NOMO-1 treated with DMSO at 0.1 percent for 48 hours (cell line): ENCODE measurements at regions not wholly inside any gene's neighbourhood (a gene's known extent, or its start where the extent isn't known, plus 50 kb on each side); places are given as distances from the start of the nearest gene placed in this dataset.

Experiments used
- DNase-seq: peaks from one replicate; lab custom pipeline; 2025; ENCODE audit not compliant: unreplicated experiment; lab: John Stamatoyannopoulos, UW

DNA sequence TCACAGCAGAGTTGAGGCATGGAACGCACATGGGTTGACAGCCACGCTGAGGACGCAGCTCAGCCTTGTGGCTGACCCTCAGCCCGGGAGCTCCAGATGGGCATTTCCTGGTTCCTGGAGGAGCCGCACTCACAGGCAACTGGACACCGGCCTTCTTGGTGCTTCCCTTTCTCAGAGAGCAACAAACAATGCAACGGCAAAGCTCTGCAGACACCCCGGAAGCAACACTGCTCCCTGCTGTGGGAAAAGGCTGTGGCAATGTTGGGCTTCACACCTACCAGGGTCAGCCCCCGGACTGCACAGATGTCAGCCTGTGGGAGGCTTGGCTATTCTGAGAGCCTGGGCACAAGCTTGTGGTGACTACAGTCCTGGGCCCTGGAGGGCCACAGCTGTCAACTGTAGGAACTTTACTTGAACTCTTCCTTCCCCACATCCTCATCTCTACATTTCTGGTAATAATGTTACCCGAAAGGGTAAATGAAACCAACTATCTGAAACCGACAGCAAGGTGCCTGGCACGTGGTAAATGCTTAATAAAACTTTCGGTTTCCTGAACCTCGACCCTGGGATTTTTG, 597.5 kb upstream of the MKI67 start:
- no peak for DNase-seq

DNA sequence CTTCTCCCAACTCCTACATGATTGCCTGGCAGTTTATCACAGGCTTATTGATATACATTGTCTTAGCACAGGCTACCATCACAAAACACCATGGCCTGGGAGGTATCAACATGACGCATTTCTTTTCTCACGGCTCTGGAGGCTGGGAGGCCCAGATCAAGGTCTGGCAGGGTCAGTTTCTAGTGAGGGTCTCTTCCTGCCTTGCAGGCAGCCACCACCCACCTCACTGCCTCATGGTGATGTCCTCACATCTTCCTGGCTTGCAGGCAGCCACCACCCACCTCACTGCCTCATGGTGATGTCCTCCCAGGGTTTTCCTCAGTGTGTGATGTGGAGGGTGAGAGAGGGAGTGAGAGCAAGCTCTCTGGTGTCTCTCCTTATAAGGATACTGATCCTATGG, 599.3 kb upstream of the MKI67 start:
- DNase-seq, result no peak

DNA sequence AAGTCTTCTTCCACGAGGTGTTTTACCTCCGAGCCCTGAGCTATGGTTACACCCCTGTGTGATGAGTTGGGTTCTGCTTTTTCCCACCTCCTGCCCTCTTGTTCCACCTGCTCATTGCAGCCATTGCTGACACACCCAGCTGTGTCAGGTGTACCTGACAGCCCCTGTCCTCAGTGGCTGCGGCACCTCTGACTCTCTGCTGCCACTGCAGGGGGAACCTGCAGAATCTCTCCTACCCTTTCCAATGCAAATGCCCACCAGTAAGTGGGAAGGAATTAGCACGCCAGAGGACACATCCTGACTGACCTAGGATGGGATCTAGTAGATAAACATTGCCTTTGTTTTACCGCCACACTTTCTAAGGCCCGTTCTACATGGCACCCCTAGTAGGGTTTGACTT, 600.9 kb upstream of the MKI67 start:
- peak; percentile 84 for DNase-seq

DNA sequence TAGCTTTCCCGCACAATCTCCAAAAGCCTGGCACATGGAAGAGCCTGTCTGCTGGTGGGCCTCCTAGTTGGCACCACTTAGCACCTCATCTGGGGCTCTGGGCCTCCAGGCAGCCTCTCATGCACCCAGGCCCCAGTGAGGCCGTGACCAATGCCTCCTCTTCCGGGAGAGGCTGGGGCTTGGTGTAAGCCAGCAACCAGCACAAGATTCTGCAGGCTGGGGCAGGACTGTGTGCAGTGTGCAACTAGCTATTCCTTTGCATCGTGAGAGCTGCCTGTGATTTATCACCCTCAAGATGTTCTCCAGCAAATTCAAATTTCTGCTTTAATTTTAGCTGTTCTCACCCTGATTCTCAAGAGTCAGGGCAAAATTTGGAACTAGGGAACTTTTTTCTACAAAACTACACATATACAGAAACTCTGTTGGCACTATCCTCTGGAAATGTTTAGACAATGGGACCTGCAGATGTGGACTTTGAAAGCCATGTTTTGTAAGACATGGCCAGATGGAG, 603.7 kb upstream of the MKI67 start:
- no peak for DNase-seq

DNA sequence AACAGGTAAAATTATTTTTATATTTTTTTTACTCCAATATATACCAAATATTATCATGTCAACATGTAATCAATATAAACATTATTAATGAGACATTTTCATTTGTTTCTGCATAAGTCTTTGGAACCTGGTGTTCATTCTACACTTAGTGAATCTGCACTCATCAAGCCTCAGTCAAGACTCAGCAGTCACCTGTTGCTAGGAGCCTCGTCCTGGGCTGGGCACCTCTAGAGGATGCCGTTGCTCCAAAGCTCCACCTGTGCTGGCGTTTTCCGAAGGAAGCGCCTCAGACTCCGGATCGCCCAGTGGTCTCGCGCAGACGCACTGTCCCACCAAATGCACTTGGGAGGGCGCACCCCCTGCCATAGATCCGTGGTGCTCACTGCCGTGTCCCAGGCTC, 604.7 kb upstream of the MKI67 start:
- DNase-seq, result no peak

DNA sequence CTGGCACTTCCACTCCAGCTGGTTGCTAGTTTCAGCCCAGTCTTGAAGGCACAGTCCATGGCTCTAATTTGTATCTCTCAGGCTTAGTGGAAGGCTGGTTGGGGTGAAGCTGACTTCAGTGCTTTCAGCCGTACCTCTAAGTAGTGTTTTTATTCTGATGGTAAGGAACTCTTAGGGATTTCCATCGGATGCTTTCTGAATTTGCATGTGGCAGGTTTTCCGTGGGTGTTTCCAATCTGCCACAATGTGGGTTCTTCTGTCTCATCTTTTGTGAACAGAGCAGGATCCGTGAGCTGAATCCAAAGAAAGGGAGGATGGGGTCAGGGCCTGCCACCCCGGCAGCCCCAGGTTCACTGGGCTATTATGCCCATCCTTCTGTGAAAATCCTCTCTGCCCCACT, 607.9 kb upstream of the MKI67 start:
- DNase-seq, result no peak

DNA sequence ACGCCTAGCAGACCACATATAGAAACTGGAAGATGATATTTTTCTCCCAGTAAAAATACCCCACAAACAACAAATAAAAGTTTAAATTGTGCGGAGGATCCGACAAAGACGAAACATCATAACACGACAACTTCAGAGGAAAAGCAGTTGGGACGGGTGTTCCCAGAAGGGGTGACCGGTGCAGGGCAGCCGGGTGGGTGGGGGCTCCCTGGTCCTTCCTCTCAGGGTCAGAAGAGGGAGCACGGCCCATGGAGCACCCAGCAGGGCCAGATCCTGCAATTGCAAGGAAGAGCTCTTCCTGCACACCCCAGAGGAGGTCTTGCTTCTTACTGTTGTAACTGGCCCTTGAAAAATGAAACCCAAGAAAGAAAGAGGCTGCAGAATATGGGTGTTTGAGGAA, 608.5 kb upstream of the MKI67 start:
- DNase-seq, result no peak

DNA sequence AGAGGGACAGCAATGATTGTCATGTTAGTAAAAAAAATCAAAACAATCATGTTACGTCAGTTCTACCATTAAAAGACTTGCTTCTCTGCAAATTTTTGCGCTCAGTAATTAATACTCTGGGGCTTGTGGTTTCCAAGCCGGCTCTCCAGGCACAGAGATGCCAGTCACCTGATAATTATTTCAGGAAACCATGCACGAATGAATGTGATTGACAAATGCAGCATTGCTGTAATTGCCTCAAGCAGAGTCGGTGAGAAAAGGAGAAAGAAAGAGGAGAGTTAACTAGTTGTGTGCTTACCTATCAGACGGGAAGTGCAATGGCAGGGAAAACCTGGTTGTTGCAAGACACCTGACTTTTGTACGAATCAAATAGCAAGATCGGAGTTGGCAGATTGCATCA, 609.8 kb upstream of the MKI67 start:
- no peak for DNase-seq

DNA sequence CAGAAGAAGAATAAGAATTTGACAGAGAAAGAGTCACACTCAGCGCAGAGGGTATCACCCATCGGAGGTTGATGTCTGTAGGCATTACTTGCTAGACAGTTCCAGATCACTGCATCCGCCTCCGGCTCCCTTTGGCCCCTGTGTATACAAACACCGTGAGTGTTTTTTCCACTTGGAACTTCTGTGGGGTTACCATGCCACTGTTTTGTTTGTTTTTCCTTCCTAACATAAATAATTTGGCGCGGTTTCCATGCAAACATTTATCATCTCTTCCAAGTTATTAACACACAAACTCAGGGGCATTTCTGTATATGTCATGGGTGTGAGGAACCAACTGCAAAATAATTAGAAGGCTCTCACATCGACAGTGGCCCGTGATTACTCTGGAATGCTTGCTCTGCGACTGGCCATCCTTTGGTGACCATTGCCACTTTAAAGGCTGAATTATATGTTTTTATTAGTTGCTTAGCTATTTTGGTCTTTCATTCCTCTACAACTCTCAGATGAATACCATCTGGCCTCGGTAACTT, 612.2 kb upstream of the MKI67 start:
- DNase-seq, result no peak

DNA sequence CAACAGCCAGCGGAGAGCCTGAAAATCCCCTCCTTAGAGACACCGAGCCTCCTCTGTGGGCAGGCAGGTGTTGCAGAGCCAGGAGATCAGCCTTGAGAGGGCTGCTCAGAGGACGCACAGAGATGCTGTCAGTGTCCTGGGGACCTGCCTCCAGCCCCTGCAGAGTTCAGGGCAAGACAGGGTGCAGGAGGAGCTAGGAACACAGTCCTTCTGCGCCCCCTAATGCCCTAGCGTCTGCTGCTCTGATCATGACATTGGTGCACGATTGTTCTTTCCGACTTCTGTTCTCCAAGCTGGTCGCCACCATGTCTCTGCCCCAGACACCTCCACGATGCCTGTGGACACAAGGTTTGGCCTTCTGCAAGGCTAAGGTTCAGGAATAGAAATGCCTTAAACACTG, 613.7 kb upstream of the MKI67 start:
- DNase-seq, result no peak

DNA sequence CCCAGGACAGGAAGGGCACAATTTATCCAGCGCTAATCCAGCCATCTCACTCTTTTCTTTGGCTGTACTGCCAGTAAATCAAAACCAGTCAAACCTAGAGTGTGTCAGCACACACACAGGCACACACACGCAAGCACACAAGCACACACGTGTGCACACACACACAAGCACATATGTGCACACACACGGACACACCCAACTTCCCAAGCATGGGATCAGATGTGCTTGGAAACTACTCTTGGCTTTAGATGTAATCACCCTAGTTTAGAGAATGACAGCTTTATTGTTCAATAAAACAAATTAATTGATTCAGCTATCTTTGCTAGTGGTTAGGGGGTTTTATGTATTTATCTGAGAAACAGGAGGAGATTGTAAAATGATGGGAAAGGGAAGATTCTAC, 615.0 kb upstream of the MKI67 start:
- DNase-seq, result no peak

DNA sequence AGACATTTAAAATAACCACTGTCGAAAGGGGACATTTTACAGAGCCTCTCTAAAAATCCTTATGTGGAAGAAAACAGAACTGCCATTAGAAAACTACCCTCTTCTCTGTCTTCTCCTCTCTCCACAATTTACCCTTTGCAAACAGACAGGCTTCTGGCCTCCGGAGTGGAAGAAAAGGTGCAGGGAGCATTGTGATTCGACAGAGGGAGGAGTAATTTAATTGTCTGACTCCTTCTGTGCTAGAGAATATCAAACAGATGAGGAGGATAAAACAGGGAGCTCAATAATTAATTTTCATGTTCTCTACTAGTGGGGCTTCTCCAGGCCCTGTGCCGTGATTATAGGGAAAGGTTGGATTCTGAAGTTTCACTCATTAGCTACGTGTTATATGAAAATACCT, 615.5 kb upstream of the MKI67 start:
- DNase-seq, result no peak

DNA sequence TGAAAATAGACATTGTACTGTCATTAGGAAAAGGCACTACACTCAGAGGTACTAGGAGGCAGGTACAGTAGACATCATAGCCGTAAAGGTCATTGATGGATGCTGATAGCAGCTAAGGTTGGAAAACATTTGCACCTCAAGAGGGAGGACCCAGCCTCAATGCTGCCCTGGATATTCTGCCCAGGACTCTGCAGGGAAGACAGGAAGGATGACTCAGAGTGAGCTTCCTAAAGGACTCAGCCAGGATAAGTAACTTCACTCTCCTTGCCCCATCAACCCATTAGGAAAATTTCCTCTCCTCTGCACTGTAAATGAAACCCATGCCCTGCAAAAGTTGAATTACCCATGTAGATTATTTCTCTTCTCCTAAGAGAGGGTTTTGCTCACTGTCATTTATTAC, 617.9 kb upstream of the MKI67 start:
- no peak for DNase-seq

DNA sequence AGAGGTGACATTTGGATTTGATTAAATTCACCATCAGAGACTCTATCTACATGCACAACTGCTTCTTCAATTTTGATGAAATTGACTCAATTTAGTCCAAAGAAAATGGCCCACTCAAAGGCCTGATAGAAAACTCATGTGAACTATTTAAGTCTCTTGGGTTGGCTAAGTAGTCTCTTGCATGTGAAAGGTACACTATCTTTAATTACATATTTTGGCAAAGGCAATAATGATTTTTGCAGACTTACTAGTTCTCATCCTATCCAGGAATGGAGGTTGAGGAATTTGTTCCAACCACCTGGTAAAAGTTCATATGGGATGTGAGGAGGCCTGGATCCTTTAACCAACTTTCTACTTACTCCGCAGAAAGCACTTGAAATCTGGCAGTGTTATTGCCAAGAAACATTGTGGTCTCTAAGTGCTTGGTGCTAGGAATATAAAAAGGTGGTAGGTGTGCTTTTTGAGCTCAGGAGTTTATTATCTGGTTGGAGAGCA, 618.6 kb upstream of the MKI67 start:
- DNase-seq, result no peak

DNA sequence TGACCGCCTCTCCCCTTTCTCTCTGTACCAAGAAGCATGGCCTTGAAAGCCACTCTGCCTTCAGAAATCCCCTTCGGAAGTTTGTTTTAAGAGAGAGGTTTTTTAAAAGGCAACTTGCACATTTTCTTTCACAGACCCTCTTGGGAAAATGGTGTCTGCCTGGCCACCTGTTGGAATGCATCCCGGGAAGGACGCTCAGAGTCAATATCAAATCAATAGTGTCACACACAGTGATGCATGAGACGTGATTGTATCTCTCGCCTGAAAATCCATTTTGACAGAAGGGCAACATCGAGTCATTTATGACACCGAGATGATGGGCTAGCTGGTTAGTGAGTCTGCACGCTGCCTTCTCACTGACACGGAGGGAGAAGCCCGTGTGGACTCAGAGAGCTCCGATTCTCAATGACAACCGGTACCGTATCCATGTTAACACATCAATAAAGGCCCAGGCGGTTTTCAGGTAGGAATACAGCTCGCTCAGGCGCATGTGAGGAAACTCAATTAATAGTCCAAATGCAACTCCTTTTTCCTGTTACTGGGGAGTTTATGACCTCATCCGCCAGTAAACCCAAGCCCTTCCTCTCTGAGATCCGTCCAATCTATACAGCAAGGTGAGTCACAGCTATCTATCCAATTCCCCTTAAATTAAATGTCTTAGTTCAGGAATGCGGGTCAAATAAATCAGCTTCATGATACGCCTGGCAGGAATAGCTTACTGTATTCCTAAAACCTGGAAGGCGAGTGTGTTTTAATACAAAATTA, 621.5 kb upstream of the MKI67 start:
- DNase-seq, result no peak

DNA sequence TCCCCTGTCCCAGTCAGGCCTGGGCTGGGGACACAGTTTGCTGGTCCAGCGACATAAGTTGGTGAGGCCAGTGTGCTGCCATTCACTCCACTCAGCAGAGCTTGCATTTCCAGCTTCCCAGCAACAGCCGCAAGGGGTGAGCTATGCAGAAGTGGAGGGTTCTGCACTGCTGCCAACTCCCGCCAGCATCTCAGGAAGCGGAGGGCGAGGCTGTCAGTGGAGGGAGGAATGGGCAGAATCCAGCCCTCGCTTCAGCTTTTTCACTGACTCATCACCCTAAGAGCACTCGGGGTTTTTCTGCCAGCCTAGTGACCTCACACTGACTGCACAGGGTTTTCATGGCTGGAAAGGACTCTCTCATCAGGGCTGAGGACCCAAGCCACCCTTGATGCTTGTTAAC, 625.1 kb upstream of the MKI67 start:
- no peak for DNase-seq

DNA sequence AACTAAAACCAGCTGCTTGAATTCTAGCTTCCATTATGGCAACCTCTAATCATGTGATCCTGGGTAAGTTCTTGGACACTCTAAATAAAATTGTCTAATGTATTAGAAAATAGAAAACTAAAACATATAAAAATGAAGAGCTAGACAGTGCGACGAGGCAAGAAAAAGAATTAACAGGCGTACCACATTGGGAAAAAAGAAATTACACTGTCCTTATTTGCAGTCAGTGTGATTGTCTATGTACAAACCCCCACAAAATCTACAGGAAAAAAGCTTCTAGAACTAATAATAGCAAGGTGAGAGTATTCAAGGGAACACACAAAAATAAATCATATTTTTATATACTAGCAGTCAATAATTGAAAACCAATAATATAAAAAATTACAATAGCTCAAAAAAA, 625.6 kb upstream of the MKI67 start:
- DNase-seq, result no peak

DNA sequence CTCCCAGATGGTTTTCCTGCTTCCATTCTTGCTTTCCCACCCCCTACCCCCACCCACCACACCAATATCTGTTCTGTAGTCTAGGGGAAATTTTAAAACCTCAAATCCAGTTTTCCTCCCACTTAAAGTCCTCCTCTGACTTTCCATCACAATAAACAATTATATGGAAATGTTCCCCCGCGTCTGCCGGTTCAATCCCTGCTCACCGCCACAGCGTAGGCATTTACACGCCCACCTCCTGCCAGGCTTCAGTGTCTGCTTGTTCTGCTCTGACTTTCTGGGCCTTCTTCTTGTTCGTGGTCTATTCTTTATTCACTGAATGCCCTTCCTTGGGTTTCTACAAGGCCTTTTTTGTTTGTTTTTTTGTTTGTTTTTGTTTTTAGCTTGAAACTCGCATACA, 633.0 kb upstream of the MKI67 start:
- no peak for DNase-seq

DNA sequence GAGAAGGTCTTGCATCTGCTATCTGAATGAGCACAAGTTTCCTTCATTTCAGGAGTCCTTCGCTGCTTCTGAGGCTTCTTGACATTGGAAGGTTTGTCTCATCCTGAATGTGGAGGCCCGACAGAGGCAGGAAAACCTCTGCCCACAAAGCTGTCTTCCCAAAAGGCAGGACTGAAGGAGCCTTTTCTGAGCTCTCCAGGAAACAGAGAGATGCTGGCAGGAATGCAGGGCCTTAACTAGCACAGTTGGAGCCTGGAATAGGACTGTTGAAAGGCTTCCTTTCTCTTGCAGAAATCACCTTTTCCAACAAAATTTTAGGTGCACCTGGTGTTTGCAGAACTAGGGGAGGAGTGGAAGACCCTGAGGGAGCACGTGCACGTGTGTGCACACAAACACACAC, 637.4 kb upstream of the MKI67 start:
- no peak for DNase-seq

DNA sequence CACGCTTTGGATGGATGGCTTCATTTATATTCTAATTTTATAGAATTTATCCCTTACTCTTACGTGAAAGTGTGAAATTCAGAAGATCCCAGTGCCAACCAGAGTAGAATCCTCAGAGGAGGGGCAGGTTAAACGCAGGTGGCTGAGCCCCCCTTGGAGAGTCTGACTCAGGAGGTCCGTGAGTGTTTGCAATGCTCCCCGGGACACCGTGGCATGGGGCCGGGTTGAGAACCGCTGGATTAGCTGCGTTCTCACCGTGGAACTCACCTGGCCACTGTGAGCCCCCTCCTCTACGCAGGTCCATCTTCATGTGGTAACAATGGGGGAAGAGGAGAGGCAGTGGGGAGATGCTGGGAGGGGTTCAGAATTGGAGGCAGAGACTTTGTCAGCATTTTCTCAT, 638.0 kb upstream of the MKI67 start:
- no peak for DNase-seq

DNA sequence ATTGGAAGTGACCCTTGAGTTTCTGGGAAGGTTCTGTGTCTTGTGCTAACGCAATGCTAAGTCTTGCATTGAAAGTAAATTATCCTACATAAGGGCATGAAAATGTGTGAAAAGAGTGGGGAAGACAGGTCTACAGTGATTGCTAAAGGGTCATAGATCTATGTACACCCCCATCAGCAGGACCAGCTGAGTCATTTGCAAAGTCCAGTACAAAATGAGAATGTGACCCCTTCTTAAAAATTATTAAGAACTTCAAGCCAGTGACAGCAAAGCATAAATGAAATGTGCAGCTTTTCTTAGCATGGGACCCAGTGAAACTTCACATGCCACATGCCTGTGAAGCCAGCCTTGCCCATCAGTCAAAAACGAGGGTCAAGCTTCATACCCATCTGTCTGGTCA, 640.7 kb upstream of the MKI67 start:
- no peak for DNase-seq

DNA sequence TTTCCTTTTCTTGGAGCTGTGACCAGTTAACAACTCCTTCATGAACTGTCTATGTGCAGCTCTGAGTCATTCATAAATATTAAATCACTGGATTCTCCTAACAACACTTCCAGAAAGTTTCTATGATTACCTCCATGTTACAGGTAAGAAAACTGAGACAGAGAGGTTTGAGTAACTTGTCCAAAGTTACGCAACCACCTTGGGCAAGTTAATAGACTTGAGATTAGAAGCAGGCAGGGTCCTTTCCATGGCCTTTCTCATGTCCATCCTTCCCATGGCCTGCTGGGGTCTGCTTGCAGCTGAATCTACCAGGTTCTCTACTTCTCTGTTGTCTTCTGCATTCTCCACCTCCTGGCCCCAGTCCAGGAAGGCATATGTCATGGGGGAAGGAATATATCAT, 648.8 kb upstream of the MKI67 start:
- no peak for DNase-seq

DNA sequence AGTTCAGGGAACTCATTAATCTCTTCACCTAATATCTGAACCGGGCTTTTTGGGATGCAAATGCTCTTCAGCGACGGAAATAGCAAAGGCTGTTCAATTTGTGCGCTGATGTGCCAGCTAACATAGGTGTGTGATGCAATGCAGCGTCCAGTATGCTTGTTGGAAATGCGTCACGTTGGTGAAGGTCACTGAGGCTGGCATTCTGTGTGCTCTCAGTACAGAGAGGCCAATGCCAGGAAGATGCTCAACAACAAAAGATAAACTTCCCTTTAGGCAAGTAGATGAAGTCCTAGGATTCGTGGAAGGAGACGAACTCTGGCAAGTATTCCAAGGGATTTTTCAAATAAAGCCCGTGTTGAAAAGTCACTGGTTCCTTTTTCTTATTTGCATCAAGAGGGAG, 649.5 kb upstream of the MKI67 start:
- no peak for DNase-seq
